HG03558 (cell line): ENCODE measurements at regions not wholly inside any gene's neighbourhood (a gene's known extent, or its start where the extent isn't known, plus 50 kb on each side); places are given as distances from the start of the nearest gene placed in this dataset.

ENCODE experiments used
- ATAC-seq: cut with Tn5 transposase; IDR thresholded peaks from one replicate; pipeline ENCODE4 v1.9.1; 2021; ENCODE audit warnings: moderate number of reproducible peaks; ENCODE audit not compliant: unreplicated experiment; ENCODE audit errors: extremely low read depth

DNA sequence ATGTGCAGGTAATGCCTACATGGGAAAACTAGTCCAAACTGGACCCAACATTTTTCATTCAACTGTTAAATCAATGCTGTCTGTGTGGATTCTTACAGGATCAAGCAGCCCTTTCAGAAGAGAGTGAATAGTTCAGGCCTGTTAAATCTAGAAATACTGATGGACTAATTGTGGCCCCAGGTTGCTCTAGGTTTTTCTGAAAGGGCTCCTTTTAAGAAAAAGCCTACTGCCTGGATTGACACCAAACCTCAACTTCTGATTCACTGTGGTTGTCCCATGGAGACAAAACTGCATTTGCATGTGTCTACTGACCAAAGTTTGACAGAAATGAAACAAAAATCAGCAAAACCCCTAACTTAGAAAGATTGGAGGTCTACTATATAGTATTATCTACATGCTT, 437.0 kb downstream of the KLF12 start:
- ATAC-seq: no peak

- ATAC-seq: no peak
Measured at GRCh38 chr13:73696713-73697112, 437.5 kb downstream of the KLF12 start.

DNA sequence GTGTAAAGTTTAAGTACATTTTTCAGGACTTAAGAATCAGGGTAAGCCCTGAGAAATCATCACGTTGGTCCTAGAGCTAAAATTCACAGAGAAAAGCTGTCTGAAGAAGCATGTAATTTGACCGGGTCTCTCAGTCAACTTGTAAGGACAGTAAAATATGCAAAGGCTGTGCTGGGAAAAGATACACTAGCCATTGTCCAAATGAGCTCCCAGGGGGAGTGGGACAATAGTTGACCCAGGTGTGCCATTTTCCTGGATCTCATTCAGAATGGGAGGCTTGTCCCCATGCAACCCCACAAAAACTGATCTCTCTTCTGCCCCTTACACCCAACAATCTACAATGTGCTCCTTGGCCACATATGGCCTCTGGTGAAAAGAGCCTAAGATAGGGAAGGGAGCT, 437.9 kb downstream of the KLF12 start:
- no peak for ATAC-seq

GRCh38 chr13:73695325-73695724, 438.9 kb downstream of the KLF12 start:
- ATAC-seq: no peak

- ATAC-seq: no peak
Measured at GRCh38 chr13:73693215-73693614, 441.0 kb downstream of the KLF12 start.

- no peak for ATAC-seq
Measured at GRCh38 chr13:73691891-73692290, 442.3 kb downstream of the KLF12 start.

DNA sequence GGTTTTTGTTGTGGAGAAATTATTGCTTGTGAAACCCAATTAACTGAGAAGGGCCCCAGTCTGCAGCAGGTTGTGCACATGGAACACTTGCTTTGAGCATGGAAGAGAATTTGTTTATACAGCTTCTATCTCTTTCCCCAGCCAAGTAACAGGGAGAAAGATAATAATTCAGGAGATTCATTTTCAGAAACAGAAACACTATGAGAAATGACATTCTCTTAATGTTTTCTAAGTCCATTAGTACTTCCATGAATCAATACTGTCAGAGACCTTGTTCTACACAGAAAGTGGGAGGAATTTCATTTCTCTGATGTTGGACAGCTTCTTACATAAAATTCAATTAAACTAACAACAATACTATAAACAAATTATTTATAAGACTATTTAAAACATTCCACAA, 446.3 kb downstream of the KLF12 start:
- ATAC-seq: no peak

DNA sequence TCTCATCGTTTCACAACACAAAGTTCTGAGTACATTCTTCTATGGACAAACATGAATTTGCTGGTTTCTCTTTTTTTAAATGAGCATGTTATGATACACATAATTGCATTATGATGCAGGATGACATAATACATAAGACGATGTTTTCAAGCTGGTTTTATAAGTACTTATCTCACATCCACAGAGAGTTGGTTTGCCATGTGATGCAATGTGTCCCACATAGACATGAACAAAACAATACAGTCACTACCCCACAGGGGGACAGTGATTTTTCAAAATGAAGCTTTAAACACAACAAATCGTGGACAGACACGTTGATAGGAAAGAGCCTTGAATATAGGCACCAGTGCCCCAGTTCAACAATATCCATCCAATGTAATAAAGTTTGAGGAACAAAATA, 447.1 kb downstream of the KLF12 start:
- no peak for ATAC-seq

- no peak for ATAC-seq
Measured at GRCh38 chr13:73684750-73685149, 449.5 kb downstream of the KLF12 start.

DNA sequence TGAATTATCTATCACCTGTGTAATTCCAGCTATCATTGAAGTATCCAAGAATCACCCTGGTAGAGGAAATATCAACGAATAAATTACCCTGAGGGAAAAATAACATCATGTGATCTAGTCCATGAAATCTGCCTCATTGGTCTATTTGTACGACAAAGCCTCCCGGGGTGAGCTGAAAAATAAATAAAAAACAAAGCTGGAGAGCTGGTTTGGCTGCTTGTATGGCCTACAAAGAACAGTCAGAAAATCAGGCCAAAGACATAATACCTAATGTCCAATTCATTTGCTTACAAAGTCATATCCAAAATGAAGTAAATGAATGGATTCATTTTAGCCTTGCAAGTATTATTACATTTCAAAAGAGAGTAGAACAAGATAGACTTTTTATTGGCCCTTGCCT, 449.9 kb downstream of the KLF12 start:
- ATAC-seq: no peak

- ATAC-seq: no peak
Measured at GRCh38 chr13:73683746-73684145, 450.5 kb downstream of the KLF12 start.

GRCh38 chr13:73681779-73682178, 452.4 kb downstream of the KLF12 start:
- ATAC-seq: no peak

- no peak for ATAC-seq
Measured at GRCh38 chr13:73681015-73681414, 453.2 kb downstream of the KLF12 start.

DNA sequence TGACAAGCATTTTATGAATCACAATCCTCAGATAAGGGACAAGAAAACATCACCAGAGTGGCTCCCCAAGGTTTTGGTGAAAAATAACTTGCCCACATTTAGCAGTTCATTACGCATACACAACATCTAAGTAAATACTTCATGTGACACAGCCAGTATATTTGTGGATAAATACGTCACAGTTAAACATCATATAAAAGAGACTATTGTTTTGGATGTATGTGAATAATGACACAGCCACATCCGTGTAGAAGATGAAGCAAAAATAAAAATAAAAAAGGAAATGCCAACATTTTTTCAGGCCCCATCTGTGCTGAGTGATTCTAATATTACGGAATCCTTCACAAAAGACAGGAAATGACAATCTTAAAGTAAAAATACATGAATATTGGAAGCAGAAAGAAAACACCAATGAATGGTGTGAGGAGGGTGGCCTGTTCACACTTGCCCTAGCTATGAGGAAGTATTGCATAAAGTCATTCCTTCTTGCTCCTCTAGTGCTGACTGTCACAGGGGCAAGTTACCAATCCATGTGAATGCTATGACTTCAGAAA, 457.1 kb downstream of the KLF12 start:
- no peak for ATAC-seq

DNA sequence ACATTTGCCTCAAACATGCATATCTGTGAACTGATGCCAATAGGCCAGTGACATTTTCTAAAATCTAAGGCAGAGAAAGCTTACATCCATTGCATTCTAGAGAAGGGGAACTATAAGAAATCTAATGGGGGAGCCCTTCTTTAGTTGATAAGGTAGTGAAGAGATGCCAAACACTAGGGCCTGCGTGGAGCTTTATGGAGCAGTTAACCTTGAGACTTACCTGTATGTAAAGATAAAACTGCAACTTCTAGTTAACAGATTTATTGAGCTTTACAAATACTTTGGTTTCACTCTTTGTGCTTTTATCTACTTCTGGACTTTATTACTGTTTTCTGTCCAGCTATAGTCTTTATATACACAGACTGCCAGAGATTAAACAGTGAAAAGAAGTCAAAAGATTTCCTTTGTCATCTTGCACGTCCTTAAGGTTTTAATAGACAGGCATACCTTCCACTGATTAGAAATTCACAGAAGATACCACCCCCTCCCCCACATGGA, 457.6 kb downstream of the KLF12 start:
- ATAC-seq: no peak

- no peak for ATAC-seq
Measured at GRCh38 chr13:73675821-73676220, 458.4 kb downstream of the KLF12 start.

- ATAC-seq: no peak
Measured at GRCh38 chr13:73674570-73674969, 459.6 kb downstream of the KLF12 start.

DNA sequence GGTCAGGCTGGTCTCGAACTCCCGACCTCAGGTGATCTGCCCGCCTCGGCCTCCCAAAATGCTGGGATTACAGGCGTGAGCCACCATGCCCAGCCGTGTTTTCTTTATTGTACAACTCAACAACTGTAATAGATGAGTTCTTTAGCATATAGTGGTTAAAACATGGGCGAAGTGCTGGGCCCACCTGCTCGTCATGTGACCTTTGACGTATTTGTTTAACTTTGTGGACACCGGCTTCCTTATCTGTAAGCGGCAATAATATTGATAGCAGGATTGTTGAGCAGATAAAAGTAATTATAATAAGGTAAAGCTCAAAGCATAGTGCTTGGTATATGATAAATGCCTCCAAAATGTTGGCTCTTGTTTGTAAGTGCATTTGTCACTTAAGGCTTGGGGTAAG, 460.3 kb downstream of the KLF12 start:
- ATAC-seq: no peak

DNA sequence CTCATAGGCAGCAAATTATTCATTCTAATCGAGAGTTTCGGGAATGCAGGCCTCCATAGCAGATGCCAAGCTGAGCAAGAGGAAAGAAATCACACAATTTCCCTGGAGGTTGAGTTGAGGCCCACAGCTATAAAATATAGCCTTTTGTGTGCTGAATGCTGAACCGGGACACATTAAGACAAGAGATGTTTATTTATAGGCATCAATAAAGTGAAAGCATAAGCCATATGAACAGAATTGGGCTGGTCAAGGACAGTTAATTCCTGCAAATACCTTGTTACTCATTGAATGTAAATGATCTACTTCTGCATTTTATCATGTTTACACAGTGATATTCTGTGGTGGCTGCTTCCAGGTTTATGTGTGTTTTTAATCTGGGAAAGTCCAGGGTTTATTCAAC, 461.7 kb downstream of the KLF12 start:
- no peak for ATAC-seq

DNA sequence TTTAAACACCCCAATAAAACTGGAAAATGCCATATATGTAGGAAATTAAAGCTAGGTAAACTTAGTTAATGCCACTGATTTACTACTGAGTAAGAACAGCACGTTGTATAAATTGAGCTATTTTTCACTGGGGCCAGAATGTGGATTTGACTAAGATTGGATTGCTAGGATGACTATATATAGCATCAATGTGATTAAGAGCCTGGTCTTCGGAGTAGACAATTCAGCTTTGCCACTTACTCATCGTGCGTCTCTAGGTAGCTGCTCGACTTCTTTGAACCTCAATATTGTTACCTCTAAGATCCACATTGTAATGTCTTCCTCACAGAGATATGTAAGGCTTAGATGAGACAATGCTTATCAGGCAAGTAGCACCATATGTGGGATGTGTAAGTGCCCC, 462.5 kb downstream of the KLF12 start:
- no peak for ATAC-seq

GRCh38 chr13:73671011-73671410, 463.2 kb downstream of the KLF12 start:
- ATAC-seq: no peak

DNA sequence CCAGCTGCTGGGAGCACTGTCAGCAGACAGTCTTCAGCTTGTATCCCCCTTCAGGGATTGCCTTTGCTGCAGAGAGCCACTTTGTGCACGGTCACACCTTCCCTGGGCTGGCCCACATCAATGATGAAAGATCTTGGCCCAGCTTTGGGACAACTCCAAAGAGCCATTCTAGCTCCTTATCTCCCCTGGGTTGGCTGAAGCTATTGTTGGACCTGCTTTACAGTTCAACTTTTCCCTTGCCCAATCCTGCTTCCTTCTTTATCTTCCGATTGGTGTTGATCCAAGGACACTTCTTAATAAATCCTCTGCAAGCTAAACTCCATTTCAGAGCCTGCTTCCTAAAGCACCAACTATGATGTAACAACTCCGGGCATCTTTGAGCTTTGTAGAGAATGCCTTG, 466.4 kb downstream of the KLF12 start:
- no peak for ATAC-seq

DNA sequence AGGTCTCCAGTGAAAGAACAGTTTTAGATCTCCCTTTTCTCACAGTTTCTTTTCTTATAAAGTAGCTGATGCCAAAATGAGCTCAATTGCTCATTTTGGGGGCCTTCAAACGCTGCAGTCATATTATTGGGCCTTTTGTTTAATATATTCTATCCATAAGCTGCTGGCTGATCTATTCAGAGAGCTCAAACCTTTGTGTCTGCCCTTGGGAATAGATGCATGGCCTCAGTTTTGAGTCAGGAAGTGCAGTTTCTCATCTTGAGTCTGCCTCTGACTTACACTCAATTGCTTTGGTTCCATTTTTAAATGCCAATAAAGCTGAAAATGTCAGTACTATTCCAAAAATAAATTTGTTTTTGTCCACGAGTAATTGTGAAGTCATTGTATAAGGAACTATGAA, 468.9 kb downstream of the KLF12 start:
- ATAC-seq: no peak
